HCT116 (cell line): ENCODE measurements at regions not wholly inside any gene's neighbourhood (a gene's known extent, or its start where the extent isn't known, plus 50 kb on each side); places are given as distances from the start of the nearest gene placed in this dataset.

ENCODE experiments used
- ATAC-seq: fragments of 200-7000 bp; cut with Tn5 transposase; 2 replicates; pipeline ENCODE4 v1.9.1; 2020; ENCODE audit warnings: mild to moderate bottlenecking, moderate library complexity
- BruUV-seq: library from RNA; stranded (reverse); fragments of 400-500 nt; replicated peaks from 2 replicates; lab custom pipeline; 2021; lab: Mats Ljungman, UMichigan
- CTCF ChIA-PET: fragments of 300-600 bp; sonication (Branson Sonifier 250); formaldehyde crosslinking; loops from one replicate; lab custom pipeline; 2021; ENCODE audit warnings: antibody characterized with exemption; lab: Charles Lee
- POLR2A ChIA-PET: fragments of 300-600, 350-600 bp; sonication (Branson Sonifier 250); formaldehyde crosslinking; loops from one replicate; lab custom pipeline; 2021; ENCODE audit warnings: antibody characterized with exemption; lab: Charles Lee
- RAD21 ChIA-PET, 2 experiments: fragments of 300-600 bp; sonication (Branson Sonifier 250); formaldehyde crosslinking; loops; one replicate each; lab custom pipeline; 2023; ENCODE audit warnings: low total read pairs in 2 of 2; ENCODE audit not compliant: uncharacterized antibody in 2 of 2, unreplicated experiment in 2 of 2, low non-redundant PET in 1 of 2; lab: Charles Lee
- DNase-seq: peaks from one replicate; pipeline ENCODE4 v3.0.0-alpha.2; 2010; ENCODE audit warnings: low read depth, low spot score
- H2AFZ ChIP-seq: fragments of 200-600 bp; shearing (Covaris generic), sonication (generic); 2 replicates; pipeline ENCODE4 v1.6.1; 2017; ENCODE audit warnings: low read depth, mixed run types, mixed read lengths, antibody characterized with exemption, low read length; ENCODE audit not compliant: poor library complexity, severe bottlenecking
- H3K27ac ChIP-seq: 2 replicates; pipeline ENCODE4 v1.5.1; 2012; ENCODE audit warnings: low read depth, low read length
- H3K27me3 ChIP-seq: fragments of 200-600 bp; sonication (generic); 2 replicates; pipeline ENCODE4 v1.6.1; 2016; ENCODE audit warnings: mixed run types, low read length, mixed read lengths; ENCODE audit not compliant: insufficient read depth
- H3K36me3 ChIP-seq, 2 experiments: fragments of 200-500 bp in 1 of 2; fragments of 200-600 bp in 1 of 2; sonication (Bioruptor generic) in 1 of 2; sonication (generic) in 1 of 2; 2 replicates each; pipeline versions ENCODE4 v1.5.1 to v1.6.1; 2014 to 2016; ENCODE audit warnings: low read length in 2 of 2, inconsistent platforms in 1 of 2, mixed read lengths in 1 of 2, mixed run types in 1 of 2; ENCODE audit not compliant: insufficient read depth in 2 of 2, control insufficient read depth in 1 of 2
- H3K4me1 ChIP-seq, 2 experiments: fragments of 200-600 bp in 1 of 2; sonication (generic) in 1 of 2; 2 replicates each; pipeline versions ENCODE4 v1.5.1 to v1.6.1; 2012 to 2017; ENCODE audit warnings: low read length in 2 of 2, inconsistent platforms in 1 of 2, mild to moderate bottlenecking in 1 of 2, mixed read lengths in 1 of 2, mixed run types in 1 of 2, moderate library complexity in 1 of 2; ENCODE audit not compliant: insufficient read depth in 2 of 2, control insufficient read depth in 1 of 2
- H3K4me2 ChIP-seq: fragments of 200-600 bp; sonication (generic); 2 replicates; pipeline ENCODE4 v1.6.1; 2017; ENCODE audit warnings: mixed run types, low read length, mixed read lengths
- H3K4me3 ChIP-seq, 2 experiments: fragments of 200-600 bp in 1 of 2; sonication (generic) in 1 of 2; replicated peaks in 1 of 2; 2 replicates each; pipeline ENCODE4 v1.5.1; 2011 to 2016; ENCODE audit warnings: low read length in 2 of 2, control low read depth in 1 of 2, low read depth in 1 of 2, mild to moderate bottlenecking in 1 of 2, mixed read lengths in 1 of 2, mixed run types in 1 of 2
- H3K79me2 ChIP-seq: fragments of 200-600 bp; sonication (generic); 2 replicates; pipeline ENCODE4 v1.6.1; 2017; ENCODE audit warnings: mild to moderate bottlenecking, mixed run types, low read length, moderate library complexity, mixed read lengths; ENCODE audit not compliant: insufficient read depth
- H3K9ac ChIP-seq: fragments of 200-600 bp; sonication (generic); 2 replicates; pipeline ENCODE4 v1.6.1; 2016; ENCODE audit warnings: low read length, mixed read lengths
- H3K9me2 ChIP-seq: fragments of 200-600 bp; sonication (generic), shearing (Covaris generic); 2 replicates; pipeline ENCODE4 v1.6.1; 2017; ENCODE audit warnings: mixed run types, mild to moderate bottlenecking, moderate library complexity; ENCODE audit not compliant: insufficient read depth
- H3K9me3 ChIP-seq, 2 experiments: fragments of 200-500 bp in 1 of 2; fragments of 200-600 bp in 1 of 2; sonication (Bioruptor generic) in 1 of 2; sonication (generic) in 1 of 2; 2 replicates each; pipeline ENCODE4 v1.6.1; 2014 to 2017; ENCODE audit warnings: low read length in 2 of 2, mixed read lengths in 2 of 2, inconsistent platforms in 1 of 2, low read depth in 1 of 2, mild to moderate bottlenecking in 1 of 2, mixed run types in 1 of 2, moderate library complexity in 1 of 2; ENCODE audit not compliant: control insufficient read depth in 1 of 2, insufficient read depth in 1 of 2
- H4K20me1 ChIP-seq: fragments of 200-600 bp; sonication (generic), shearing (Covaris generic); 2 replicates; pipeline ENCODE4 v1.6.1; 2017; ENCODE audit warnings: mixed run types, mild to moderate bottlenecking, moderate library complexity; ENCODE audit not compliant: insufficient read depth
- FOSL1 ChIP-seq: IDR thresholded peaks from 2 replicates; pipeline ENCODE4 v1.6.1; 2012; ENCODE audit warnings: low read depth
- JUND ChIP-seq: IDR thresholded peaks from 2 replicates; pipeline ENCODE4 v1.6.1; 2012
- SP1 ChIP-seq: IDR thresholded peaks from 2 replicates; pipeline ENCODE4 v1.6.1; 2012; ENCODE audit warnings: low read depth
- ZFX ChIP-seq: fragments of 450-650 bp; IDR thresholded peaks from 2 replicates; pipeline ENCODE4 v1.6.1; 2017
- intact Hi-C: fragments of 100-400 bp; cut with micrococcal nuclease; formaldehyde crosslinking; loops from 2 replicates; pipeline ENCODE4 v1.10.0; 2022
- TF ChIP-seq, protein P1 (sequence below), 3 experiments: fragments of 200-600 bp in 1 of 3; sonication (generic) in 1 of 3; IDR thresholded peaks in 2 of 3; conservative IDR thresholded peaks in 1 of 3; 2 replicates each; pipeline ENCODE4 v1.5.1; 2012 to 2017; ENCODE audit warnings: low read depth in 2 of 3, low read length in 2 of 3, antibody characterized with exemption in 1 of 3, borderline replicate concordance in 1 of 3, control low read depth in 1 of 3, mild to moderate bottlenecking in 1 of 3, mixed read lengths in 1 of 3, mixed run types in 1 of 3, moderate library complexity in 1 of 3; ENCODE audit not compliant: insufficient read depth in 1 of 3

DNA sequence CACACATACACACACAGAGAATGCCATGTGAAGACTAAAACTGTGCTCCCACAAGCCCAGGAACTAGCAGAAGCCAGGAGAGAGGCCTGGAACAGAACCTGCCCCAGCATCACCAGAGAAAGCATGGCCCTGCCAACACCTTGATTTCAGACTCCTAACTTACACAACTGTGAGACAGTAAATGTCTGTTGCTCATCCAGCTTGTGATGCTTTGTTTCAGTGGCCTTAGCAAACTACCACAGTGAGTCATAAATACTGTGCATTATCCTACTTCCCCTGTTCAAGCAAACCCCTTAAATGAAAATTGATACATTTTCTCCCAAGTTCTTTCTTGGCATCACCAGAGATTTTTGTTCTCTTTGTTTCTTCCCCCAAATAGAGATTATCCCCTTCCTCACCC, 1539.4 kb upstream of the TENM4 start:
- POLR2A ChIA-PET = no interaction called here
- Histone ChIP-seq H3K27me3 (no peaks in the 10 kb centered on the region), H3K4me3 (no peak overlapping the region), H3K36me3 (no peaks in the 10 kb centered on the region), H4K20me1 (no peaks in the 10 kb centered on the region), H3K9me3 (peaks cover 3 to 7% of the 10 kb centered on the region in 2 experiments; a peak in 3 of 4 replicates), H3K4me2 (no peak overlapping the region), H3K9ac (no peak overlapping the region), H3K4me1 (no peaks in the 10 kb centered on the region), H3K9me2 (no peaks in the 10 kb centered on the region), H3K27ac (no peak overlapping the region), H3K79me2 (no peaks in the 10 kb centered on the region), H2AFZ (no peak overlapping the region)
- no TSS peak for BruUV-seq
- CTCF ChIA-PET = no interaction called here
- ATAC-seq = no peak
- TF ChIP-seq FOSL1 (no peak), SP1 (no peak), JUND (no peak)
- TF ChIP-seq, protein P1, sequence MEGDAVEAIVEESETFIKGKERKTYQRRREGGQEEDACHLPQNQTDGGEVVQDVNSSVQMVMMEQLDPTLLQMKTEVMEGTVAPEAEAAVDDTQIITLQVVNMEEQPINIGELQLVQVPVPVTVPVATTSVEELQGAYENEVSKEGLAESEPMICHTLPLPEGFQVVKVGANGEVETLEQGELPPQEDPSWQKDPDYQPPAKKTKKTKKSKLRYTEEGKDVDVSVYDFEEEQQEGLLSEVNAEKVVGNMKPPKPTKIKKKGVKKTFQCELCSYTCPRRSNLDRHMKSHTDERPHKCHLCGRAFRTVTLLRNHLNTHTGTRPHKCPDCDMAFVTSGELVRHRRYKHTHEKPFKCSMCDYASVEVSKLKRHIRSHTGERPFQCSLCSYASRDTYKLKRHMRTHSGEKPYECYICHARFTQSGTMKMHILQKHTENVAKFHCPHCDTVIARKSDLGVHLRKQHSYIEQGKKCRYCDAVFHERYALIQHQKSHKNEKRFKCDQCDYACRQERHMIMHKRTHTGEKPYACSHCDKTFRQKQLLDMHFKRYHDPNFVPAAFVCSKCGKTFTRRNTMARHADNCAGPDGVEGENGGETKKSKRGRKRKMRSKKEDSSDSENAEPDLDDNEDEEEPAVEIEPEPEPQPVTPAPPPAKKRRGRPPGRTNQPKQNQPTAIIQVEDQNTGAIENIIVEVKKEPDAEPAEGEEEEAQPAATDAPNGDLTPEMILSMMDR (IDR thresholded peaks at IDR 0.05 in 2 of 3, conservative IDR thresholded peaks at IDR 0.05 in 1 of 3; ENCODE audit: borderline replicate concordance in 1 of 3, insufficient read depth in 1 of 3, low read depth in 2 of 3, low read length in 2 of 3) = no peak
- RAD21 ChIA-PET = no interaction called here
- no peak for DNase-seq
- intact Hi-C loops = no loop called here

DNA sequence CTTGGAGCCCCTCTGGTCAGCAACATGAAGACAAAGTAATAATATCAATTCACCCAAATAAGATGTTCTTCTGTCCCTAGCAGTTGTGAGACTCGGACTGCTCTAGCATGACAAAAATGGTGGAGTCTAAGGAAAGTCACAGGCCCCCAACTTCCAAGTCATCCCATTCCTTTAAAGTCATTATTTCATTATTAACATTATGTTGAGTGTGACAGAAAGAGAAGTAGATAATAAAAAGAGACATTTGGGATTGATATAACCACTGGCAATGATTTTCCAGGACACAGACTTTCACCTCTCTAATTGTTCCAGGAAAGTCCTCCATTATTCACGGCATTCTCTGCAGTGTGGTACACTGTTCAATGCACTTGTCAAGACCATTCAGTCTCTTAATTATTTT, 1533.0 kb upstream of the TENM4 start:
- H3K4me2 ChIP-seq = no peak overlapping the region
- H4K20me1 ChIP-seq = no peaks in the 10 kb centered on the region
- RAD21 ChIA-PET = no interaction called here
- H3K9ac ChIP-seq = no peak overlapping the region
- TF ChIP-seq ZFX (no peak), SP1 (no peak)
- TF ChIP-seq, all 23 proteins: peak for 0
- no peaks in the 10 kb centered on the region for H3K79me2 ChIP-seq
- ChIA-PET CTCF (no interaction called here), POLR2A (no interaction called here)
- H3K27ac ChIP-seq = no peak overlapping the region
- H3K4me1 ChIP-seq = no peaks in the 10 kb centered on the region
- intact Hi-C loops = no loop called here
- DNase-seq (no peak), ATAC-seq (no peak)
- H3K27me3 ChIP-seq = no peaks in the 10 kb centered on the region
- no peaks in the 10 kb centered on the region for H3K9me2 ChIP-seq
- no peaks in the 10 kb centered on the region for H3K36me3 ChIP-seq
- H3K4me3 ChIP-seq = no peak overlapping the region
- H2AFZ ChIP-seq = no peak overlapping the region
- BruUV-seq = no TSS peak
- H3K9me3 ChIP-seq = peaks cover 6 to 11% of the 10 kb centered on the region in 2 experiments; a peak in 2 of 4 replicates
